Smooth muscle cell (in vitro differentiated cells): ENCODE measurements at regions not wholly inside any gene's neighbourhood (a gene's known extent, or its start where the extent isn't known, plus 50 kb on each side); places are given as distances from the start of the nearest gene placed in this dataset.

ENCODE experiments used
- DNase-seq: peaks from one replicate; lab custom pipeline; 2025; ENCODE audit not compliant: unreplicated experiment; lab: John Stamatoyannopoulos, UW
- H2AFZ ChIP-seq: fragments of 200-600 bp; sonication (generic); 2 replicates; pipeline ENCODE4 v1.6.0; 2016; ENCODE audit warnings: antibody characterized with exemption, low read depth, mild to moderate bottlenecking
- H3F3A ChIP-seq: fragments of 200-600 bp; sonication (generic); 2 replicates; pipeline ENCODE4 v1.6.0; 2017; ENCODE audit warnings: antibody characterized with exemption, low read depth
- H3K27ac ChIP-seq: fragments of 200-600 bp; sonication (generic); 2 replicates; pipeline ENCODE4 v1.5.1; 2016; ENCODE audit warnings: low read depth, mild to moderate bottlenecking
- H3K27me3 ChIP-seq: fragments of 200-600 bp; sonication (generic); 2 replicates; pipeline ENCODE4 v1.6.1; 2016; ENCODE audit warnings: low read depth, mild to moderate bottlenecking
- H3K36me3 ChIP-seq: fragments of 200-600 bp; sonication (generic); 2 replicates; pipeline ENCODE4 v1.5.1; 2016; ENCODE audit warnings: low read depth
- H3K4me1 ChIP-seq: fragments of 200-600 bp; sonication (generic); 2 replicates; pipeline ENCODE4 v1.5.1; 2016; ENCODE audit warnings: low read depth
- H3K4me2 ChIP-seq: fragments of 200-600 bp; sonication (generic); 2 replicates; pipeline ENCODE4 v1.6.0; 2016; ENCODE audit warnings: mild to moderate bottlenecking
- H3K4me3 ChIP-seq: fragments of 200-600 bp; sonication (generic); 2 replicates; pipeline ENCODE4 v1.5.1; 2016; ENCODE audit warnings: mild to moderate bottlenecking
- H3K79me2 ChIP-seq: fragments of 200-600 bp; sonication (generic); 2 replicates; pipeline ENCODE4 v1.6.0; 2016; ENCODE audit warnings: low read depth, mild to moderate bottlenecking
- H3K9ac ChIP-seq: fragments of 200-600 bp; sonication (generic); 2 replicates; pipeline ENCODE4 v1.6.0; 2016; ENCODE audit warnings: low read depth
- H3K9me3 ChIP-seq: fragments of 200-600 bp; sonication (generic); replicated peaks from 2 replicates; pipeline ENCODE4 v1.5.1; 2016; ENCODE audit warnings: low read depth
- H4K20me1 ChIP-seq: fragments of 200-600 bp; sonication (generic); 2 replicates; pipeline ENCODE4 v1.6.0; 2016; ENCODE audit warnings: low read depth
- CTCF ChIP-seq: fragments of 200-600 bp; sonication (generic); IDR thresholded peaks from 2 replicates; pipeline ENCODE4 v1.5.1; 2017; ENCODE audit warnings: borderline replicate concordance, mild to moderate bottlenecking, antibody characterized with exemption; ENCODE audit not compliant: insufficient read depth, poor library complexity, severe bottlenecking
- WGBS: methylation state at CpG from one replicate; pipeline ENCODE4 v1.1.7; 2016; ENCODE audit warnings: low lambda C conversion rate; 5-methylcytosine and 5-hydroxymethylcytosine counted together

GRCh38 chr22:19643448-19644313 is 70.6 kb upstream of the SEPTIN5 start:
- WGBS = 88% methylated on average over 13 of the region's 13 CpGs
- no peak for TF ChIP-seq CTCF
- Histone ChIP-seq H3K9ac (no peak overlapping the region), H3K4me1 (no peaks in the 10 kb centered on the region), H4K20me1 (no peaks in the 10 kb centered on the region), H3K27ac (no peak overlapping the region), H3K27me3 (no peaks in the 10 kb centered on the region), H3K79me2 (no peaks in the 10 kb centered on the region), H3K36me3 (no peaks in the 10 kb centered on the region), H3K4me3 (no peak overlapping the region), H3F3A (no peaks in the 10 kb centered on the region), H3K4me2 (no peak overlapping the region), H2AFZ (no peak overlapping the region), H3K9me3 (peaks cover 6% of the 10 kb centered on the region)
- no peak for DNase-seq

GRCh38 chr22:19644314-19645223 is 69.7 kb upstream of the SEPTIN5 start:
- Histone ChIP-seq H3K27ac (no peak overlapping the region), H4K20me1 (no peaks in the 10 kb centered on the region), H2AFZ (no peak overlapping the region), H3K4me1 (no peaks in the 10 kb centered on the region), H3K9ac (no peak overlapping the region), H3F3A (no peaks in the 10 kb centered on the region), H3K4me2 (no peak overlapping the region), H3K4me3 (no peak overlapping the region), H3K79me2 (no peaks in the 10 kb centered on the region), H3K9me3 (peaks cover 6% of the 10 kb centered on the region), H3K27me3 (no peaks in the 10 kb centered on the region), H3K36me3 (no peaks in the 10 kb centered on the region)
- no peak for DNase-seq
- WGBS = 75% methylated on average over 12 of the region's 12 CpGs
- no peak for TF ChIP-seq CTCF

DNA sequence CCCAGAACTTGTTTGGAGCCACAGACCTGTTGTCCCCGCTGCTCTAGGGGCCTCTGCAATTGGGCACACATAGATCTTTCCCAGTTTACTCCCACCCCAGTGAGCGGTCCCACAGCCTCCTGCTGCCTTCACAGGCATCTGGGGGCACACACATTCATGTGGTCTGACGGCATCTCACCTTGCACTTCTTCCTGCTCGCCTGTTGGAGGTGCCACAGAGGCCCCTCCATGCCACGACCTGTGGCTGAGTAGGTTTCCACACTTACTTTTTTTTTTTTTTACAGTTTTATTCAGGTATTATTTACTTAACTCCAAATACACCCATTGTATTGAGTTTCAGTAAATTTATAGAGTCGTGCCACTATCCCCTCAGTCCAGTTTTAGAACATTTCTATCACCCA is 68.9 kb upstream of the SEPTIN5 start:
- Histone ChIP-seq H3K4me2 (no peak overlapping the region), H3K4me3 (no peak overlapping the region), H2AFZ (no peak overlapping the region), H3K27ac (no peak overlapping the region), H3K27me3 (no peaks in the 10 kb centered on the region), H3K79me2 (no peaks in the 10 kb centered on the region), H4K20me1 (no peaks in the 10 kb centered on the region), H3K4me1 (no peaks in the 10 kb centered on the region), H3K9me3 (peaks cover 6% of the 10 kb centered on the region), H3K36me3 (no peaks in the 10 kb centered on the region), H3F3A (no peaks in the 10 kb centered on the region), H3K9ac (no peak overlapping the region)
- 75% methylated on average over 6 of the region's 6 CpGs for WGBS
- no peak for DNase-seq
- no peak for TF ChIP-seq CTCF
